ENCODE measurements at regions not wholly inside any gene's neighbourhood (a gene's known extent, or its start where the extent isn't known, plus 50 kb on each side); places are given as distances from the start of the nearest gene placed in this dataset.

GRCh38 chr2:41870265-41870585 is 177.6 kb upstream of the PKDCC start:
- DNase-seq = no peak

- DNase-seq = no peak
These were observed 176.7 kb upstream of the PKDCC start for GRCh38 chr2:41871080-41871479.

GRCh38 chr2:41872646-41873045 is 175.2 kb upstream of the PKDCC start:
- DNase-seq = no peak

GRCh38 chr2:41873102-41874031 is 174.5 kb upstream of the PKDCC start:
- DNase-seq = no peak

- no peak for DNase-seq
These were observed 170.6 kb upstream of the PKDCC start for GRCh38 chr2:41877114-41877678.

- no peak for DNase-seq
These were observed 169.8 kb upstream of the PKDCC start for GRCh38 chr2:41878056-41878455.

- DNase-seq = no peak
These were observed 169.0 kb upstream of the PKDCC start for GRCh38 chr2:41878716-41879234.

- no peak for DNase-seq
These were observed 168.4 kb upstream of the PKDCC start for GRCh38 chr2:41879235-41879916.

- DNase-seq = no peak
These were observed 167.1 kb upstream of the PKDCC start for GRCh38 chr2:41880561-41881243.

- no peak for DNase-seq
These were observed 166.6 kb upstream of the PKDCC start for GRCh38 chr2:41881249-41881648.

- DNase-seq = no peak
These were observed 163.1 kb upstream of the PKDCC start for GRCh38 chr2:41884718-41885117.

GRCh38 chr2:41886145-41886664 is 161.6 kb upstream of the PKDCC start:
- DNase-seq = no peak

- no peak for DNase-seq
These were observed 161.1 kb upstream of the PKDCC start for GRCh38 chr2:41886757-41887156.

- no peak for DNase-seq
These were observed 157.5 kb upstream of the PKDCC start for GRCh38 chr2:41890341-41890740.

GRCh38 chr2:41892476-41892875 is 155.3 kb upstream of the PKDCC start:
- no peak for DNase-seq

- no peak for DNase-seq
These were observed 153.1 kb upstream of the PKDCC start for GRCh38 chr2:41894563-41895333.

GRCh38 chr2:41895334-41895664 is 152.5 kb upstream of the PKDCC start:
- no peak for DNase-seq

GRCh38 chr2:41896186-41896846 is 151.5 kb upstream of the PKDCC start:
- DNase-seq = no peak

- no peak for DNase-seq
These were observed 148.6 kb upstream of the PKDCC start for GRCh38 chr2:41899189-41899588.

- DNase-seq = no peak
These were observed 147.7 kb upstream of the PKDCC start for GRCh38 chr2:41900101-41900577.

GRCh38 chr2:41902897-41903296 is 144.9 kb upstream of the PKDCC start:
- DNase-seq = no peak
